ENCODE measurements at regions not wholly inside any gene's neighbourhood (a gene's known extent, or its start where the extent isn't known, plus 50 kb on each side); places are given as distances from the start of the nearest gene placed in this dataset.

GRCh38 chr2:20512061-20512605 lies 65.3 kb downstream of the RHOB start:
- no peaks in the 10 kb centered on the region for H3K36me3 ChIP-seq (ENCODE audit: low read depth, low read length)
- no peaks in the 10 kb centered on the region for H3F3A ChIP-seq (ENCODE audit: low read length, unreplicated experiment)
- intact Hi-C loops (cut with micrococcal nuclease) = no loop called here
- ChIA-PET POLR2A (ENCODE audit: unreplicated experiment) (no interaction called here), CTCF (no interaction called here)
- H3K27me3 ChIP-seq (ENCODE audit: low read length) = no peaks in the 10 kb centered on the region
- ATAC-seq (no peak), DNase-seq (no peak)
- no peak overlapping the region for H2AFZ ChIP-seq (ENCODE audit: low read length)
- no TSS peak for BruUV-seq (replicated peaks)
- no peak overlapping the region for H3K9ac ChIP-seq (ENCODE audit: low read length)
- no peaks in the 10 kb centered on the region for H3K9me3 ChIP-seq (ENCODE audit: low read length)
- H3K4me1 ChIP-seq (ENCODE audit: insufficient read depth, low read length) = peaks cover 9% of the 10 kb centered on the region
- H3K27ac ChIP-seq (ENCODE audit: low read length) = no peak overlapping the region
- no peak for TF ChIP-seq EZH2 (IDR thresholded peaks at IDR 0.05; ENCODE audit: low read length, unreplicated experiment)
- no peak for TF ChIP-seq EZH2phosphoT487 (IDR thresholded peaks at IDR 0.05; ENCODE audit: borderline replicate concordance, low read length)
- no peak for TF ChIP-seq CTCF (conservative IDR thresholded peaks at IDR 0.05; ENCODE audit: low read depth, low read length)
- no peaks in the 10 kb centered on the region for H3K79me2 ChIP-seq (ENCODE audit: low read length)
- no peaks in the 10 kb centered on the region for H3K9me2 ChIP-seq (replicated peaks; ENCODE audit: low read length)
- H3K4me3 ChIP-seq (ENCODE audit: low read length) = no peak overlapping the region
- no peaks in the 10 kb centered on the region for H4K20me1 ChIP-seq (ENCODE audit: low read length)
- H3K4me2 ChIP-seq (ENCODE audit: low read length) = no peak overlapping the region

GRCh38 chr2:20513946-20514345 lies 67.1 kb downstream of the RHOB start:
- H3K9me3 ChIP-seq (ENCODE audit: low read length) = no peaks in the 10 kb centered on the region

More at GRCh38 chr2:20513946-20514345, 67.1 kb downstream of the RHOB start:
- Histone ChIP-seq H4K20me1 (ENCODE audit: low read length) (no peaks in the 10 kb centered on the region), H3K79me2 (ENCODE audit: low read length) (no peaks in the 10 kb centered on the region), H2AFZ (ENCODE audit: low read length) (no peak overlapping the region), H3K9ac (ENCODE audit: low read length) (no peak overlapping the region), H3K27ac (ENCODE audit: low read length) (no peak overlapping the region), H3K36me3 (ENCODE audit: low read depth, low read length) (no peaks in the 10 kb centered on the region), H3K4me1 (ENCODE audit: insufficient read depth, low read length) (peaks cover 9% of the 10 kb centered on the region), H3K27me3 (ENCODE audit: low read length) (no peaks in the 10 kb centered on the region), H3F3A (ENCODE audit: low read length, unreplicated experiment) (no peaks in the 10 kb centered on the region), H3K4me3 (ENCODE audit: low read length) (no peak overlapping the region), H3K9me2 (replicated peaks; ENCODE audit: low read length) (no peaks in the 10 kb centered on the region), H3K4me2 (ENCODE audit: low read length) (no peak overlapping the region)
- no TSS peak for BruUV-seq (replicated peaks)
- intact Hi-C loops (cut with micrococcal nuclease) = no loop called here
- ChIA-PET POLR2A (ENCODE audit: unreplicated experiment) (no interaction called here), CTCF (no interaction called here)
- ATAC-seq (no peak), DNase-seq (no peak)
- no peak for TF ChIP-seq CTCF (conservative IDR thresholded peaks at IDR 0.05; ENCODE audit: low read depth, low read length)

Measured in PC-3 (cell line).